Right lobe of liver (tissue), 6 donors: ENCODE measurements at regions not wholly inside any gene's neighbourhood (a gene's known extent, or its start where the extent isn't known, plus 50 kb on each side); places are given as distances from the start of the nearest gene placed in this dataset.

ENCODE experiments used
- ATAC-seq, 4 donors: fragments of 200-7000 bp; cut with Tn5 transposase; one replicate each; pipeline ENCODE4 v1.9.1; 2020; ENCODE audit warnings: mild to moderate bottlenecking in 4 of 4, moderate library complexity in 4 of 4
- DNase-seq, 3 donors: peaks; one replicate each; pipeline ENCODE4 v3.0.0-alpha.2; 2020
- H3K27ac ChIP-seq, 3 donors: fragments of 200-600 bp; one replicate each; pipeline ENCODE4 v1.8.0; 2022
- H3K27me3 ChIP-seq, 2 donors: fragments of 200-600 bp; one replicate each; pipeline ENCODE4 v1.8.0; 2022
- H3K36me3 ChIP-seq, 4 donors: fragments of 200-600 bp; sonication (generic) in 1 of 4; one replicate each; pipeline versions ENCODE4 v1.5.1 to v1.8.0; 2017 to 2022; ENCODE audit warnings: control low read depth in 1 of 4
- H3K4me1 ChIP-seq, 4 donors: fragments of 200-600 bp; sonication (generic) in 1 of 4; one replicate each; pipeline versions ENCODE4 v1.5.1 to v1.8.0; 2017 to 2022; ENCODE audit warnings: control low read depth in 1 of 4
- H3K4me3 ChIP-seq, 3 donors: fragments of 200-600 bp; one replicate each; pipeline ENCODE4 v1.8.0; 2022
- H3K9me3 ChIP-seq, 4 donors: fragments of 200-600 bp; sonication (generic) in 1 of 4; one replicate each; pipeline versions ENCODE4 v1.5.1 to v1.8.0; 2017 to 2022; ENCODE audit warnings: control low read depth in 1 of 4
- CTCF ChIP-seq, 4 donors: fragments of 200-600 bp in 3 of 4; fragments of 450-650 bp in 1 of 4; IDR thresholded peaks; one replicate each; pipeline versions ENCODE4 v1.5.1 to v1.8.0; 2016 to 2022; ENCODE audit warnings: antibody characterized with exemption in 4 of 4, mild to moderate bottlenecking in 2 of 4
- POLR2A ChIP-seq: fragments of 450-650 bp; IDR thresholded peaks from one replicate; pipeline ENCODE4 v1.6.1; 2017; ENCODE audit warnings: antibody characterized with exemption, mild to moderate bottlenecking
- WGBS: methylation state at CpG from one replicate; pipeline ENCODE4 v1.1.6; 2018; ENCODE audit warnings: low coverage, low lambda C conversion rate; ENCODE audit not compliant: insufficient coverage; ENCODE audit errors: missing lambda C conversion rate; 5-methylcytosine and 5-hydroxymethylcytosine counted together
- intact Hi-C, 2 donors: fragments of 100-400 bp; cut with DNase I; formaldehyde crosslinking; loops; one replicate each; pipeline versions ENCODE4 v1.11.2 to v1.14.1; 2022
- donor health status: DM: no; HTN: yes; CAD: no.
- donor health status: DM: no; HTN: no; CAD: no.
- donor health status: DM: no; HTN: no; CAD: no.
- donor health status: DM: no; HTN: yes; CAD: no.
- donor health status: DM: no; HTN: yes; CAD: no.

GRCh38 chr9:117649126-117649525, 55.1 kb upstream of the TLR4 start:
- Histone ChIP-seq H3K9me3 (no peaks in the 10 kb centered on the region), H3K4me3 (no peak overlapping the region), H3K36me3 (no peaks in the 10 kb centered on the region), H3K27me3 (no peaks in the 10 kb centered on the region), H3K4me1 (peaks cover 0 to 14% (median 0%) of the 10 kb centered on the region in 4 donors), H3K27ac (no peak overlapping the region)
- WGBS: 51% methylated on average over 3 of the region's 3 CpGs
- ATAC-seq: no peak
- DNase-seq: no peak
- no peak for TF ChIP-seq CTCF (IDR thresholded peaks at IDR 0.05)
- TF ChIP-seq POLR2A: no peak
- intact Hi-C loops: no loop called here

- no peak for TF ChIP-seq CTCF (IDR thresholded peaks at IDR 0.05)
- TF ChIP-seq POLR2A: no peak
- no peaks in the 10 kb centered on the region for H3K27me3 ChIP-seq
- H3K27ac ChIP-seq: peak overlapping the region; percentile 22 to 77 (median 37)
- H3K36me3 ChIP-seq: no peaks in the 10 kb centered on the region
- 19% methylated on average over 6 of the region's 6 CpGs for WGBS
- ATAC-seq (peak; percentile 51 to 63 (median 60)), DNase-seq (no peak)
- H3K9me3 ChIP-seq: no peaks in the 10 kb centered on the region
- intact Hi-C loops: no loop called here
- peaks cover 0 to 23% (median 0%) of the 10 kb centered on the region in 4 donors for H3K4me1 ChIP-seq
- H3K4me3 ChIP-seq: peak overlapping the region; percentile 33 to 50 (median 36)
Measured at GRCh38 chr9:117644932-117645636, 59.1 kb upstream of the TLR4 start.

DNA sequence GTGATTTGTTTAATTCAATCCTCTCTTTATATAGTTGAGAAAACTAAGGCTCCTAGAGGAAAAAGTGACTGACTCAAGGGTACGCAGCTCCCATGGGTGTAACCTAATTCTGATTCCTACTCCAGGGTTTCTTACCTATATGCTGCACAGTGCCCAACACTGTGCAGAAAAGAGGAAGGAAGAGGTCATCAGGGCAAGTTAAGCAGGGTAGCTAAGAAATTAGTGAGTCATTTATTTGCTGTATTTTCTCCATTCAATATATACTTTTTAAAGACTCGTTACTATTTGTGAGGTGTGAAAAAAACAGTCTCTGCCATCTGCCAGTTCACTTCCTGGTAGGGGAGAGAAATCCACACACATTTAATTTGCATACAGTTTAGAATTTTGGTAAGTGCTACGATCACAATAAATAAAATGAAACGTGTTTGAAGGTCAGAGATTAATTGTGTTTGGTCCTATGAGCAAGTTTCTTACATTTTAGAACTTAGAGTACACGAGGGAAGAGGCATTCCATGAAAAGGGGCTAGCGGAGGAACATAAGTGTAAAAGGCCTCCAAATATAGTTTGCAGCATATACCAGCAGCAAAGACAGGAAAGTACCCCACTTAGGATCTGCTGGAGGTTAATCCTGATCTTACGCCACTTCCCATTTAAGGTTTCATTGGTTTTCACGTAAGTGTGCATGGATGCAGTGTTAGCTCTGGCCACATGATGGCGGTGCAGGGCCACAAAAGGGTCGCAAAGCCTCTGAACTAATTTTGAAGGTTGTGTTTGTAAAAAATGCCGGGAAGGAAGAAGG, 59.9 kb upstream of the TLR4 start:
- TF ChIP-seq CTCF (IDR thresholded peaks at IDR 0.05): peak; percentile 97 to 98 (median 98)
- no peak for TF ChIP-seq POLR2A
- Histone ChIP-seq H3K36me3 (no peaks in the 10 kb centered on the region), H3K4me1 (peaks cover 0 to 23% (median 0%) of the 10 kb centered on the region in 4 donors), H3K9me3 (no peaks in the 10 kb centered on the region), H3K27me3 (no peaks in the 10 kb centered on the region), H3K4me3 (peak overlapping the region; percentile 33 to 50 (median 36)), H3K27ac (peak overlapping the region; percentile 22 to 77 (median 37))
- DNase-seq (peak; percentile 68 to 81 (median 78)), ATAC-seq (peak; percentile 93 to 96 (median 94))
- WGBS: 10% methylated on average over 11 of the region's 11 CpGs
- intact Hi-C loops: no loop called here

GRCh38 chr9:117643288-117643654, 60.9 kb upstream of the TLR4 start:
- ATAC-seq (peak; percentile 34 to 49 (median 46)), DNase-seq (no peak)
- H3K27ac ChIP-seq: peak overlapping the region in 1 of 3 donors; percentile 33
- H3K27me3 ChIP-seq: no peaks in the 10 kb centered on the region
- peaks cover 0 to 23% (median 0%) of the 10 kb centered on the region in 4 donors for H3K4me1 ChIP-seq
- 41% methylated on average over 5 of the region's 6 CpGs for whole genome bisulfite sequencing
- H3K9me3 ChIP-seq: no peaks in the 10 kb centered on the region
- H3K36me3 ChIP-seq: no peaks in the 10 kb centered on the region
- H3K4me3 ChIP-seq: peak overlapping the region; percentile 17 to 55 (median 27)
- no peak for TF ChIP-seq CTCF (IDR thresholded peaks at IDR 0.05)
- no peak for TF ChIP-seq POLR2A
- intact Hi-C loops: no loop called here
